SK-N-SH treated with all-trans-retinoic acid at 6 μM for 48 hours (cell line): ENCODE measurements at regions not wholly inside any gene's neighbourhood (a gene's known extent, or its start where the extent isn't known, plus 50 kb on each side); places are given as distances from the start of the nearest gene placed in this dataset.

Experiments used
- ARNTL ChIP-seq: fragments of 450-650 bp; formaldehyde crosslinking; IDR thresholded peaks from 2 replicates; pipeline ENCODE4 v1.5.0; 2020; ENCODE audit warnings: low read depth, mild to moderate bottlenecking, moderate library complexity, borderline replicate concordance
- CSDC2 ChIP-seq: fragments of 250-450 bp; sonication (Bioruptor Pico); IDR thresholded peaks from 2 replicates; pipeline ENCODE4 v1.5.0; 2020; ENCODE audit warnings: mild to moderate bottlenecking, moderate library complexity
- CSRNP3 ChIP-seq: fragments of 250-450 bp; sonication (Bioruptor Pico); IDR thresholded peaks from 2 replicates; pipeline ENCODE4 v1.5.1; 2021; ENCODE audit warnings: mild to moderate bottlenecking, moderate library complexity
- GLIS3 ChIP-seq: fragments of 250-450 bp; sonication (Bioruptor Pico); IDR thresholded peaks from 2 replicates; pipeline ENCODE4 v1.5.0; 2020; ENCODE audit warnings: mild to moderate bottlenecking, moderate library complexity
- PATZ1 ChIP-seq: fragments of 250-450 bp; sonication (Bioruptor Pico); IDR thresholded peaks from 2 replicates; pipeline ENCODE4 v1.8.0; 2020; ENCODE audit warnings: mild to moderate bottlenecking, moderate library complexity, borderline replicate concordance
- PPARA ChIP-seq: fragments of 250-450 bp; sonication (Bioruptor Pico); IDR thresholded peaks from 2 replicates; pipeline ENCODE4 v1.5.0; 2020; ENCODE audit warnings: mild to moderate bottlenecking, borderline replicate concordance
- SNAI2 ChIP-seq: fragments of 250-450 bp; sonication (Bioruptor Pico); IDR thresholded peaks from 2 replicates; pipeline ENCODE4 v1.5.0; 2020; ENCODE audit warnings: mild to moderate bottlenecking, moderate library complexity
- ZC3H10 ChIP-seq: fragments of 250-450 bp; sonication (Bioruptor Pico); IDR thresholded peaks from 2 replicates; pipeline ENCODE4 v1.5.1; 2021; ENCODE audit warnings: mild to moderate bottlenecking, moderate library complexity
- ZFP3 ChIP-seq: fragments of 250-450 bp; sonication (Bioruptor Pico); IDR thresholded peaks from 2 replicates; pipeline ENCODE4 v1.5.0; 2020; ENCODE audit warnings: mild to moderate bottlenecking, moderate library complexity
- ZFP30 ChIP-seq: fragments of 450-650 bp; formaldehyde crosslinking; IDR thresholded peaks from 2 replicates; pipeline ENCODE4 v1.5.0; 2022; ENCODE audit warnings: mild to moderate bottlenecking, moderate library complexity
- ZNF8 ChIP-seq: fragments of 450-650 bp; formaldehyde crosslinking; IDR thresholded peaks from 2 replicates; pipeline ENCODE4 v1.5.0; 2020; ENCODE audit warnings: mild to moderate bottlenecking, moderate library complexity

- TF ChIP-seq PATZ1 (CRISPR knock-in tag) (no peak), SNAI2 (CRISPR knock-in tag) (no peak), ZNF8 (no peak), CSRNP3 (CRISPR knock-in tag) (no peak), ZFP30 (CRISPR knock-in tag) (no peak), GLIS3 (no peak), ZFP3 (CRISPR knock-in tag) (no peak), ZC3H10 (CRISPR knock-in tag) (no peak), ARNTL (no peak), CSDC2 (no peak), PPARA (CRISPR knock-in tag) (no peak)
Observed at GRCh38 chr18:38961880-38962279, 1396.3 kb upstream of the CELF4 start.
